ENCODE measurements at regions not wholly inside any gene's neighbourhood (a gene's known extent, or its start where the extent isn't known, plus 50 kb on each side); places are given as distances from the start of the nearest gene placed in this dataset.

- Histone ChIP-seq H3K79me2 (ENCODE audit: insufficient read depth, low read length) (no peaks in the 10 kb centered on the region), H4K20me1 (ENCODE audit: control insufficient read depth, insufficient read depth, insufficient read length) (no peaks in the 10 kb centered on the region), H3K4me2 (ENCODE audit: insufficient read depth, insufficient read length, low read length) (no peak overlapping the region), H2BK12ac (ENCODE audit: insufficient read length, low read depth, low read length) (no peak overlapping the region), H3K23ac (ENCODE audit: insufficient read length, low read depth, low read length) (no peak overlapping the region), H3K27ac (ENCODE audit: insufficient read length, low read depth, low read length) (no peak overlapping the region), H3K4ac (ENCODE audit: low read depth, low read length) (no peak overlapping the region), H3T11ph (ENCODE audit: low read length) (no peak overlapping the region), H4K91ac (ENCODE audit: insufficient read length, low read depth, low read length) (no peak overlapping the region), H4K8ac (replicated peaks; ENCODE audit: insufficient read length, low read depth, low read length) (no peak overlapping the region), H3K27me3 (ENCODE audit: insufficient read depth, low read length) (no peaks in the 10 kb centered on the region), H2AK5ac (ENCODE audit: insufficient read length, low read length) (no peak overlapping the region), H3K9ac (ENCODE audit: extremely low read depth, insufficient read length, low read length) (no peak overlapping the region), H2AFZ (ENCODE audit: low read length) (no peak overlapping the region), H3K9me3 (ENCODE audit: control insufficient read depth, low read depth, low read length) (no peaks in the 10 kb centered on the region), H3K79me1 (ENCODE audit: insufficient read depth, low read depth, low read length, poor library complexity, severe bottlenecking) (no peaks in the 10 kb centered on the region), H2BK120ac (ENCODE audit: low read depth, low read length, poor library complexity, severe bottlenecking) (no peak overlapping the region), H3K23me2 (ENCODE audit: insufficient read length, low read depth, low read length, poor library complexity, severe bottlenecking) (no peaks in the 10 kb centered on the region), H4K5ac (ENCODE audit: insufficient read length, low read depth, low read length) (no peak overlapping the region), H3K18ac (ENCODE audit: insufficient read length, low read depth, low read length) (no peak overlapping the region), H2BK15ac (ENCODE audit: low read depth, low read length) (no peak overlapping the region), H2BK5ac (ENCODE audit: insufficient read length, low read length) (no peak overlapping the region), H3K56ac (ENCODE audit: insufficient read length, low read depth, low read length) (no peak overlapping the region), H3K4me1 (ENCODE audit: insufficient read depth, low read length) (no peaks in the 10 kb centered on the region), H2BK20ac (ENCODE audit: low read depth, low read length, poor library complexity, severe bottlenecking) (no peak overlapping the region), H3K14ac (ENCODE audit: insufficient read depth, low read length) (no peak overlapping the region)
- H3K4me3 Mint-ChIP-seq, result no peak overlapping the region; a peak in 1 of 5 replicates
- no CpG with 5 or more reads among the region's 4 CpGs for WGBS (ENCODE audit: extremely low coverage, insufficient read length, low lambda C conversion rate)
- TF ChIP-seq CTCF (conservative IDR thresholded peaks at IDR 0.05), result no peak
- H3K9me3 Mint-ChIP-seq, result peaks cover 12 to 24% of the 10 kb centered on the region in 2 experiments; a peak in 4 of 5 replicates
- H3K27me3 Mint-ChIP-seq (ENCODE audit: low read depth), result peaks cover 22% of the 10 kb centered on the region
- peaks cover 0 to 15% (median 5%) of the 10 kb centered on the region in 3 experiments; a peak in 5 of 7 replicates for H3K36me3 Mint-ChIP-seq (ENCODE audit: insufficient read depth in 1 of 3, low read depth in 3 of 3)
- H3K27ac Mint-ChIP-seq, result no peak overlapping the region
- DNase-seq, result no peak
- H3K4me1 Mint-ChIP-seq, result peaks cover 11 to 14% of the 10 kb centered on the region in 2 experiments
Observed at GRCh38 chr22:27490080-27490479, 311.5 kb downstream of the MN1 start.
